SK-N-SH treated with all-trans-retinoic acid at 6 μM for 48 hours (cell line): ENCODE measurements at regions not wholly inside any gene's neighbourhood (a gene's known extent, or its start where the extent isn't known, plus 50 kb on each side); places are given as distances from the start of the nearest gene placed in this dataset.

ENCODE experiments used
- ATAC-seq: fragments of 200-7000 bp; cut with Tn5 transposase; 3 replicates; pipeline ENCODE4 v1.9.1; 2020; ENCODE audit warnings: mild to moderate bottlenecking, moderate library complexity
- ARNTL ChIP-seq: fragments of 450-650 bp; formaldehyde crosslinking; IDR thresholded peaks from 2 replicates; pipeline ENCODE4 v1.5.0; 2020; ENCODE audit warnings: low read depth, mild to moderate bottlenecking, moderate library complexity, borderline replicate concordance
- BACH2 ChIP-seq: fragments of 250-450 bp; sonication (Bioruptor Pico); IDR thresholded peaks from 2 replicates; pipeline ENCODE4 v1.9.0; 2021; ENCODE audit warnings: mild to moderate bottlenecking, borderline replicate concordance
- CREB5 ChIP-seq: fragments of 250-450 bp; sonication (Bioruptor Pico); IDR thresholded peaks from 2 replicates; pipeline ENCODE4 v1.5.1; 2020; ENCODE audit warnings: low read depth, mild to moderate bottlenecking, moderate library complexity
- CSDC2 ChIP-seq: fragments of 250-450 bp; sonication (Bioruptor Pico); IDR thresholded peaks from 2 replicates; pipeline ENCODE4 v1.5.0; 2020; ENCODE audit warnings: mild to moderate bottlenecking, moderate library complexity
- CSRNP3 ChIP-seq: fragments of 250-450 bp; sonication (Bioruptor Pico); IDR thresholded peaks from 2 replicates; pipeline ENCODE4 v1.5.1; 2021; ENCODE audit warnings: mild to moderate bottlenecking, moderate library complexity
- ESRRG ChIP-seq: fragments of 250-450 bp; sonication (Bioruptor Pico); IDR thresholded peaks from 2 replicates; pipeline ENCODE4 v1.6.1; 2021; ENCODE audit warnings: mild to moderate bottlenecking
- GLIS3 ChIP-seq: fragments of 250-450 bp; sonication (Bioruptor Pico); IDR thresholded peaks from 2 replicates; pipeline ENCODE4 v1.5.0; 2020; ENCODE audit warnings: mild to moderate bottlenecking, moderate library complexity
- ISL1 ChIP-seq: fragments of 250-450 bp; sonication (Bioruptor Pico); IDR thresholded peaks from 2 replicates; pipeline ENCODE4 v2.1.2; 2022; ENCODE audit warnings: mild to moderate bottlenecking, moderate library complexity
- OSR1 ChIP-seq: fragments of 250-450 bp; sonication (Bioruptor Pico); IDR thresholded peaks from 2 replicates; pipeline ENCODE4 v1.8.0; 2022; ENCODE audit warnings: moderate library complexity, mild to moderate bottlenecking, inconsistent platforms
- PPARA ChIP-seq: fragments of 250-450 bp; sonication (Bioruptor Pico); IDR thresholded peaks from 2 replicates; pipeline ENCODE4 v1.5.0; 2020; ENCODE audit warnings: mild to moderate bottlenecking, borderline replicate concordance
- RARB ChIP-seq: fragments of 250-450 bp; sonication (Bioruptor Pico); IDR thresholded peaks from 2 replicates; pipeline ENCODE4 v1.8.0; 2021; ENCODE audit warnings: mild to moderate bottlenecking, moderate library complexity
- SNAI2 ChIP-seq: fragments of 250-450 bp; sonication (Bioruptor Pico); IDR thresholded peaks from 2 replicates; pipeline ENCODE4 v1.5.0; 2020; ENCODE audit warnings: mild to moderate bottlenecking, moderate library complexity
- TCF4 ChIP-seq: fragments of 250-450 bp; sonication (Bioruptor Pico); IDR thresholded peaks from 2 replicates; pipeline ENCODE4 v1.8.0; 2021; ENCODE audit warnings: mild to moderate bottlenecking, moderate library complexity, borderline replicate concordance
- TSHZ2 ChIP-seq: fragments of 250-450 bp; sonication (Bioruptor Pico); IDR thresholded peaks from 2 replicates; pipeline ENCODE4 v1.5.0; 2020; ENCODE audit warnings: mild to moderate bottlenecking, moderate library complexity
- ZC3H10 ChIP-seq: fragments of 250-450 bp; sonication (Bioruptor Pico); IDR thresholded peaks from 2 replicates; pipeline ENCODE4 v1.5.1; 2021; ENCODE audit warnings: mild to moderate bottlenecking, moderate library complexity
- ZFP3 ChIP-seq: fragments of 250-450 bp; sonication (Bioruptor Pico); IDR thresholded peaks from 2 replicates; pipeline ENCODE4 v1.5.0; 2020; ENCODE audit warnings: mild to moderate bottlenecking, moderate library complexity
- ZNF565 ChIP-seq: fragments of 450-650 bp; formaldehyde crosslinking; conservative IDR thresholded peaks from 2 replicates; pipeline ENCODE4 v1.5.0; 2020; ENCODE audit warnings: low read depth, mild to moderate bottlenecking, moderate library complexity
- ZNF70 ChIP-seq: fragments of 450-650 bp; formaldehyde crosslinking; IDR thresholded peaks from 2 replicates; pipeline ENCODE4 v1.5.0; 2020; ENCODE audit warnings: mild to moderate bottlenecking, moderate library complexity
- ZNF8 ChIP-seq: fragments of 450-650 bp; formaldehyde crosslinking; IDR thresholded peaks from 2 replicates; pipeline ENCODE4 v1.5.0; 2020; ENCODE audit warnings: mild to moderate bottlenecking, moderate library complexity
- TF ChIP-seq, protein P1 (sequence below): fragments of 250-450 bp; sonication (Bioruptor Pico); IDR thresholded peaks from 2 replicates; pipeline ENCODE4 v1.8.0; 2020; ENCODE audit warnings: mild to moderate bottlenecking, moderate library complexity, borderline replicate concordance

DNA sequence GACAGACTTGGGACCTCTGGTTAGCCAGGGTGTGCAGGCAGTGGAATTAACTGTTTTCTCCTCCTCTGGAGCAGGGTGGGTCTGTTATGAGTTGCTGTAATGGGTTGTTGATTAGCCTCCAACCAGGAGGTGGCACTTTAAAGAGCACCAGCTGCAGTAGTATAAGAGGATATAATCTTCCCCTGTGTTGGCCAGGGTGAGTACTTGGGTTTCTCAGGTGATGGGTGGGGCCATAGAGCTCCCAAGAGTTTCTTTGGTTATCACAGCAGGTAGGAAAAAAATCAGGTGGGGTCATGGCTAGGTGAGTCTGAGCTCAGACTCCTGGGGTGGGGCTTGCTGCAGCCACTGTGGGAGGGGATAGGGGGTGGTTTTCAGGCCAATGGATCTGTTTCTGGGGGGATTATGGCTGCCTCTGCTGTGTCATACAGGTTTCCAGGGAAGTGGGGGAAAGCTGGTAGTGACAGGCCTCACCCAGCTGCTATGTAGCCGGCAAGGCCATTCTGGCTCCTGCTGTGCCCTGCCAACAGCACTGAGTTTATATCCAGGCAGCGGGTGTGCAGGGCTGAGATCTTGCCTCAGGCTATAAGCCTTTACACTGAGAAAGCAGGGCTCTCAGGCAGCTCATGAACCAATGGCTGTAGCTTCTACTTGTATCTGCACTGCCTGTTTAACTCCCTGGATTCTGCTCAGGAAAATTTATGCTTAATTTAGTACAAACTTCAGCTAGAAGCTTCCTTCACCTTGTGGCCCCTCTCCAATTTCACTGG lies 70.1 kb downstream of the CCNG2 start:
- TF ChIP-seq ZNF70 (CRISPR knock-in tag) (no peak), RARB (CRISPR knock-in tag) (no peak), TSHZ2 (CRISPR knock-in tag) (no peak), CSDC2 (CRISPR knock-in tag) (no peak), ZNF565 (no peak), GLIS3 (CRISPR knock-in tag) (no peak), ESRRG (CRISPR knock-in tag) (no peak), ZC3H10 (CRISPR knock-in tag) (no peak), SNAI2 (no peak), ZNF8 (no peak), BACH2 (no peak), OSR1 (no peak), CREB5 (CRISPR knock-in tag) (no peak), PPARA (CRISPR knock-in tag) (no peak), ISL1 (CRISPR knock-in tag) (no peak), ARNTL (CRISPR knock-in tag) (no peak), CSRNP3 (CRISPR knock-in tag) (no peak), TCF4 (CRISPR knock-in tag) (no peak)
- TF ChIP-seq, protein P1, sequence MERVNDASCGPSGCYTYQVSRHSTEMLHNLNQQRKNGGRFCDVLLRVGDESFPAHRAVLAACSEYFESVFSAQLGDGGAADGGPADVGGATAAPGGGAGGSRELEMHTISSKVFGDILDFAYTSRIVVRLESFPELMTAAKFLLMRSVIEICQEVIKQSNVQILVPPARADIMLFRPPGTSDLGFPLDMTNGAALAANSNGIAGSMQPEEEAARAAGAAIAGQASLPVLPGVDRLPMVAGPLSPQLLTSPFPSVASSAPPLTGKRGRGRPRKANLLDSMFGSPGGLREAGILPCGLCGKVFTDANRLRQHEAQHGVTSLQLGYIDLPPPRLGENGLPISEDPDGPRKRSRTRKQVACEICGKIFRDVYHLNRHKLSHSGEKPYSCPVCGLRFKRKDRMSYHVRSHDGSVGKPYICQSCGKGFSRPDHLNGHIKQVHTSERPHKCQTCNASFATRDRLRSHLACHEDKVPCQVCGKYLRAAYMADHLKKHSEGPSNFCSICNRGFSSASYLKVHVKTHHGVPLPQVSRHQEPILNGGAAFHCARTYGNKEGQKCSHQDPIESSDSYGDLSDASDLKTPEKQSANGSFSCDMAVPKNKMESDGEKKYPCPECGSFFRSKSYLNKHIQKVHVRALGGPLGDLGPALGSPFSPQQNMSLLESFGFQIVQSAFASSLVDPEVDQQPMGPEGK (CRISPR knock-in tag), result no peak
- ATAC-seq, result no peak

DNA sequence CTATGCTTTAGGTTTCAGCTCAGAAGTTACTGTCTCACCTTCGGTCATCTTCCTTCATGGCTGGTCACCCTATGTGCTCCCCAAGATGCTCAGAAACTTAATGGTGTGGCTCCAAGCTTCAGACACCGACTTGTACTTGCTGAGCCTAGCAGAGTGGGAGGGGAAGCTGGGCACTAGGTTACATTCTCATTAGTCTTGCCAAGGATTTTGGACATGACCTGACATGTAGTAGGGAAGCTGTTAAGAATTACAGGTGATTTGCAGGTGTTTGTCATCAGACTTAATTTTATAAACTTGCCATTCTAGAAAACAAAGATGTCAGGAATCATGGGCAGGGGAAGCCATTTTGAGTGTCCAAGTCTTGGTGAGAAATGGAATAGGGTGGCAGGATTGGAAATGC lies 72.4 kb downstream of the CCNG2 start:
- no peak for ATAC-seq
- TF ChIP-seq CSRNP3 (CRISPR knock-in tag) (no peak), ZFP3 (CRISPR knock-in tag) (no peak)

- ATAC-seq, result no peak
- TF ChIP-seq SNAI2, result no peak
- TF ChIP-seq, protein P1 (CRISPR knock-in tag), result no peak
Observed at GRCh38 chr4:77232653-77233052, 75.6 kb downstream of the CCNG2 start.
